ENCODE measurements at regions not wholly inside any gene's neighbourhood (a gene's known extent, or its start where the extent isn't known, plus 50 kb on each side); places are given as distances from the start of the nearest gene placed in this dataset.

GRCh38 chr10:105598207-105598606 lies 957.1 kb downstream of the SORCS3 start:
- TF ChIP-seq CTCF (IDR thresholded peaks at IDR 0.05; ENCODE audit: low read length) (no peak), EZH2 (optimal IDR thresholded peaks at IDR 0.05; ENCODE audit: low read depth, low read length) (no peak), EZH2phosphoT487 (IDR thresholded peaks at IDR 0.05; ENCODE audit: low read length) (no peak)

Data from MM.1S (cell line).